Uterus (tissue), 2 donors: ENCODE measurements at regions not wholly inside any gene's neighbourhood (a gene's known extent, or its start where the extent isn't known, plus 50 kb on each side); places are given as distances from the start of the nearest gene placed in this dataset.

Experiments used
- POLR2A ChIP-seq, 2 donors: fragments of 450-650 bp; IDR thresholded peaks; one replicate each; pipeline ENCODE4 v1.6.1; 2016; ENCODE audit warnings: antibody characterized with exemption in 2 of 2, mild to moderate bottlenecking in 1 of 2, moderate library complexity in 1 of 2
- TF ChIP-seq, protein P1 (sequence below), 4 experiments: fragments of 200-600 bp in 2 of 4; fragments of 450-650 bp in 2 of 4; sonication (generic) in 2 of 4; IDR thresholded peaks; one replicate each; pipeline ENCODE4 v1.5.1; 2016 to 2019; ENCODE audit warnings: antibody characterized with exemption in 4 of 4, mild to moderate bottlenecking in 2 of 4, moderate library complexity in 1 of 4

DNA sequence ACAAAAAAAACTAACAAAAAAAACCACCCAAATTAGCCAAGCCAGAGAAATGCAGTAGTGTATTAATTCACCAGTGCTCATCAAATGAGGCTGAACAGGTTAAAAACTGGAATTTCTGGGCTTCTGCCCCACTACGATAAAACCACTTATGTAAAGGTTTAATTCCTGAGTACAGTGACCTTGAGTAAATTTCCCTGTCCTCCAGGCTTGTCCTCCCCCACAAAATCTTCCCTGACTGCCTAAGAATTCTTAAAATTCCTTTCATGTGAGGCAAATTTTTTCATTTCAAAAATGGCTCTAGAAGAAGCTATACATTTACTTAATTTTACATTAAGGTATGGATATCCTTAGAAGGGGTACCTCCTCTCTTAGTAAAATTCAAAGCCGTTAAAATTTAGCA lies 80.1 kb upstream of the ID4 start:
- TF ChIP-seq, protein P1, sequence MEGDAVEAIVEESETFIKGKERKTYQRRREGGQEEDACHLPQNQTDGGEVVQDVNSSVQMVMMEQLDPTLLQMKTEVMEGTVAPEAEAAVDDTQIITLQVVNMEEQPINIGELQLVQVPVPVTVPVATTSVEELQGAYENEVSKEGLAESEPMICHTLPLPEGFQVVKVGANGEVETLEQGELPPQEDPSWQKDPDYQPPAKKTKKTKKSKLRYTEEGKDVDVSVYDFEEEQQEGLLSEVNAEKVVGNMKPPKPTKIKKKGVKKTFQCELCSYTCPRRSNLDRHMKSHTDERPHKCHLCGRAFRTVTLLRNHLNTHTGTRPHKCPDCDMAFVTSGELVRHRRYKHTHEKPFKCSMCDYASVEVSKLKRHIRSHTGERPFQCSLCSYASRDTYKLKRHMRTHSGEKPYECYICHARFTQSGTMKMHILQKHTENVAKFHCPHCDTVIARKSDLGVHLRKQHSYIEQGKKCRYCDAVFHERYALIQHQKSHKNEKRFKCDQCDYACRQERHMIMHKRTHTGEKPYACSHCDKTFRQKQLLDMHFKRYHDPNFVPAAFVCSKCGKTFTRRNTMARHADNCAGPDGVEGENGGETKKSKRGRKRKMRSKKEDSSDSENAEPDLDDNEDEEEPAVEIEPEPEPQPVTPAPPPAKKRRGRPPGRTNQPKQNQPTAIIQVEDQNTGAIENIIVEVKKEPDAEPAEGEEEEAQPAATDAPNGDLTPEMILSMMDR (IDR thresholded peaks at IDR 0.05), result no peak
- TF ChIP-seq POLR2A (IDR thresholded peaks at IDR 0.05), result no peak
